ENCODE measurements at regions not wholly inside any gene's neighbourhood (a gene's known extent, or its start where the extent isn't known, plus 50 kb on each side); places are given as distances from the start of the nearest gene placed in this dataset.
"Not testable (repeated sequence)": the region's sequence is repeated elsewhere in the genome, so short reads cannot be mapped to it uniquely, and the experiment has no call there.

- no peaks in the 10 kb centered on the region for H3K4me1 Mint-ChIP-seq
- ChIA-PET POLR2A (no interaction called here), CTCF (no interaction called here)
- ATAC-seq (replicated peaks in 1 of 4) (no peak), DNase-seq (no peak)
- H3K4me3 ChIP-seq (ENCODE audit: control insufficient read depth in 1 of 2, extremely low read depth in 1 of 2, low read length in 1 of 2): no peak overlapping the region
- H3K9me3 Mint-ChIP-seq: peaks cover 24 to 38% (median 34%) of the 10 kb centered on the region in 3 donors
- 88% methylated on average over 2 of the region's 10 CpGs for WGBS (ENCODE audit: insufficient coverage)
- no peaks in the 10 kb centered on the region for H3K27me3 ChIP-seq (replicated peaks in 1 of 2; ENCODE audit: control insufficient read depth in 2 of 2, extremely low read depth in 1 of 2, insufficient read depth in 2 of 2, low read length in 1 of 2)
- no peak overlapping the region for H3K27ac Mint-ChIP-seq
- no peaks in the 10 kb centered on the region for H3K4me1 ChIP-seq (ENCODE audit: control insufficient read depth in 1 of 2, extremely low read depth in 1 of 2, insufficient read depth in 2 of 2, low read length in 2 of 2)
- H3K27ac ChIP-seq (ENCODE audit: low read length): no peak overlapping the region
- no peaks in the 10 kb centered on the region for H3K36me3 Mint-ChIP-seq
- H3K9me3 ChIP-seq: no peaks in the 10 kb centered on the region
- H3K27me3 Mint-ChIP-seq: no peaks in the 10 kb centered on the region
- H3K4me3 Mint-ChIP-seq: no peak overlapping the region
- H3K36me3 ChIP-seq (ENCODE audit: control insufficient read depth in 2 of 2, extremely low read depth in 1 of 2, insufficient read depth in 1 of 2, low read length in 1 of 2): no peaks in the 10 kb centered on the region
These were observed 238.6 kb downstream of the TRIML1 start for GRCh38 chr4:188377816-188378215.

- Histone ChIP-seq H3K27ac (ENCODE audit: low read length) (no peak overlapping the region), H3K4me1 (ENCODE audit: control insufficient read depth in 1 of 2, extremely low read depth in 1 of 2, insufficient read depth in 2 of 2, low read length in 2 of 2) (no peaks in the 10 kb centered on the region), H3K27me3 (replicated peaks in 1 of 2; ENCODE audit: control insufficient read depth in 2 of 2, extremely low read depth in 1 of 2, insufficient read depth in 2 of 2, low read length in 1 of 2) (no peaks in the 10 kb centered on the region), H3K36me3 (ENCODE audit: control insufficient read depth in 2 of 2, extremely low read depth in 1 of 2, insufficient read depth in 1 of 2, low read length in 1 of 2) (no peaks in the 10 kb centered on the region), H3K9me3 (peaks cover 2% of the 10 kb centered on the region), H3K4me3 (ENCODE audit: control insufficient read depth in 1 of 2, extremely low read depth in 1 of 2, low read length in 1 of 2) (no peak overlapping the region)
- no peaks in the 10 kb centered on the region for H3K27me3 Mint-ChIP-seq
- no peaks in the 10 kb centered on the region for H3K4me1 Mint-ChIP-seq
- no peak overlapping the region for H3K27ac Mint-ChIP-seq
- ChIA-PET POLR2A (no interaction called here), CTCF (no interaction called here)
- ATAC-seq (replicated peaks in 1 of 4) (no peak), DNase-seq (no peak)
- no peaks in the 10 kb centered on the region for H3K36me3 Mint-ChIP-seq
- WGBS (ENCODE audit: insufficient coverage): no CpG with 5 or more reads among the region's 4 CpGs
- H3K9me3 Mint-ChIP-seq: peaks cover 15 to 43% (median 31%) of the 10 kb centered on the region in 3 donors
- H3K4me3 Mint-ChIP-seq: no peak overlapping the region
These were observed 243.9 kb downstream of the TRIML1 start for GRCh38 chr4:188383180-188383579.

GRCh38 chr4:188387179-188387791 is 248.0 kb downstream of the TRIML1 start:
- Histone ChIP-seq H3K4me3 (ENCODE audit: control insufficient read depth in 1 of 2, extremely low read depth in 1 of 2, low read length in 1 of 2) (no peak overlapping the region), H3K27ac (ENCODE audit: low read length) (no peak overlapping the region), H3K36me3 (ENCODE audit: control insufficient read depth in 2 of 2, extremely low read depth in 1 of 2, insufficient read depth in 1 of 2, low read length in 1 of 2) (no peaks in the 10 kb centered on the region), H3K27me3 (replicated peaks in 1 of 2; ENCODE audit: control insufficient read depth in 2 of 2, extremely low read depth in 1 of 2, insufficient read depth in 2 of 2, low read length in 1 of 2) (no peaks in the 10 kb centered on the region), H3K4me1 (ENCODE audit: control insufficient read depth in 1 of 2, extremely low read depth in 1 of 2, insufficient read depth in 2 of 2, low read length in 2 of 2) (no peaks in the 10 kb centered on the region), H3K9me3 (peaks cover 2% of the 10 kb centered on the region)
- no peaks in the 10 kb centered on the region for H3K4me1 Mint-ChIP-seq
- DNase-seq (no peak), ATAC-seq (replicated peaks in 1 of 4) (no peak)
- H3K27ac Mint-ChIP-seq: no peak overlapping the region
- no peaks in the 10 kb centered on the region for H3K27me3 Mint-ChIP-seq
- H3K9me3 Mint-ChIP-seq: peaks cover 21 to 48% (median 32%) of the 10 kb centered on the region in 3 donors
- POLR2A ChIA-PET: no interaction called here
- WGBS (ENCODE audit: insufficient coverage): 45% methylated on average over 2 of the region's 5 CpGs
- no peaks in the 10 kb centered on the region for H3K36me3 Mint-ChIP-seq
- no peak overlapping the region for H3K4me3 Mint-ChIP-seq
- CTCF ChIA-PET: no interaction called here

- DNase-seq; H3K4me3 Mint-ChIP-seq; H3K36me3 ChIP-seq (ENCODE audit: control insufficient read depth in 2 of 2, extremely low read depth in 1 of 2, insufficient read depth in 1 of 2, low read length in 1 of 2); H3K4me3 ChIP-seq (ENCODE audit: control insufficient read depth in 1 of 2, extremely low read depth in 1 of 2, low read length in 1 of 2); H3K27me3 ChIP-seq (replicated peaks in 1 of 2; ENCODE audit: control insufficient read depth in 2 of 2, extremely low read depth in 1 of 2, insufficient read depth in 2 of 2, low read length in 1 of 2); H3K9me3 ChIP-seq; H3K27ac Mint-ChIP-seq; H3K4me1 ChIP-seq (ENCODE audit: control insufficient read depth in 1 of 2, extremely low read depth in 1 of 2, insufficient read depth in 2 of 2, low read length in 2 of 2); H3K36me3 Mint-ChIP-seq; CTCF ChIA-PET; POLR2A ChIA-PET; H3K27ac ChIP-seq (ENCODE audit: low read length); H3K4me1 Mint-ChIP-seq; ATAC-seq (replicated peaks in 1 of 4); H3K27me3 Mint-ChIP-seq: not testable (repeated sequence)
- H3K9me3 Mint-ChIP-seq: peaks cover 9 to 30% (median 19%) of the 10 kb centered on the region in 3 donors
- 100% methylated on average over 1 of the region's 8 CpGs for WGBS (ENCODE audit: insufficient coverage)
These were observed 252.1 kb downstream of the TRIML1 start for GRCh38 chr4:188391349-188391748.

- no CpG with 5 or more reads among the region's 5 CpGs for WGBS (ENCODE audit: insufficient coverage)
- Histone ChIP-seq H3K4me3 (ENCODE audit: control insufficient read depth in 1 of 2, extremely low read depth in 1 of 2, low read length in 1 of 2) (no peak overlapping the region), H3K27ac (ENCODE audit: low read length) (no peak overlapping the region), H3K9me3 (no peaks in the 10 kb centered on the region), H3K27me3 (replicated peaks in 1 of 2; ENCODE audit: control insufficient read depth in 2 of 2, extremely low read depth in 1 of 2, insufficient read depth in 2 of 2, low read length in 1 of 2) (no peaks in the 10 kb centered on the region), H3K36me3 (ENCODE audit: control insufficient read depth in 2 of 2, extremely low read depth in 1 of 2, insufficient read depth in 1 of 2, low read length in 1 of 2) (no peaks in the 10 kb centered on the region), H3K4me1 (ENCODE audit: control insufficient read depth in 1 of 2, extremely low read depth in 1 of 2, insufficient read depth in 2 of 2, low read length in 2 of 2) (no peaks in the 10 kb centered on the region)
- Mint-ChIP-seq H3K27ac (no peak overlapping the region), H3K4me3 (no peak overlapping the region), H3K27me3 (no peaks in the 10 kb centered on the region), H3K36me3 (no peaks in the 10 kb centered on the region), H3K9me3 (peaks cover 3 to 24% (median 11%) of the 10 kb centered on the region in 3 donors), H3K4me1 (no peaks in the 10 kb centered on the region)
- DNase-seq (no peak), ATAC-seq (replicated peaks in 1 of 4) (no peak)
- POLR2A ChIA-PET: no interaction called here
- CTCF ChIA-PET: no interaction called here
These were observed 256.8 kb downstream of the TRIML1 start for GRCh38 chr4:188396037-188396436.

- Mint-ChIP-seq H3K9me3 (peaks cover 5 to 29% (median 11%) of the 10 kb centered on the region in 3 donors), H3K4me3 (no peak overlapping the region), H3K4me1 (no peaks in the 10 kb centered on the region), H3K27me3 (no peaks in the 10 kb centered on the region), H3K36me3 (no peaks in the 10 kb centered on the region), H3K27ac (no peak overlapping the region)
- POLR2A ChIA-PET: no interaction called here
- CTCF ChIA-PET: no interaction called here
- H3K27ac ChIP-seq (ENCODE audit: low read length): no peak overlapping the region
- DNase-seq (no peak), ATAC-seq (replicated peaks in 1 of 4) (no peak)
- no peaks in the 10 kb centered on the region for H3K27me3 ChIP-seq (replicated peaks in 1 of 2; ENCODE audit: control insufficient read depth in 2 of 2, extremely low read depth in 1 of 2, insufficient read depth in 2 of 2, low read length in 1 of 2)
- no peaks in the 10 kb centered on the region for H3K4me1 ChIP-seq (ENCODE audit: control insufficient read depth in 1 of 2, extremely low read depth in 1 of 2, insufficient read depth in 2 of 2, low read length in 2 of 2)
- no peaks in the 10 kb centered on the region for H3K36me3 ChIP-seq (ENCODE audit: control insufficient read depth in 2 of 2, extremely low read depth in 1 of 2, insufficient read depth in 1 of 2, low read length in 1 of 2)
- WGBS (ENCODE audit: insufficient coverage): 51% methylated on average over 5 of the region's 6 CpGs
- no peak overlapping the region for H3K4me3 ChIP-seq (ENCODE audit: control insufficient read depth in 1 of 2, extremely low read depth in 1 of 2, low read length in 1 of 2)
- H3K9me3 ChIP-seq: no peaks in the 10 kb centered on the region
These were observed 260.6 kb downstream of the TRIML1 start for GRCh38 chr4:188399834-188400233.

GRCh38 chr4:188400451-188400850 is 261.2 kb downstream of the TRIML1 start:
- CTCF ChIA-PET: no interaction called here
- no peaks in the 10 kb centered on the region for H3K36me3 ChIP-seq (ENCODE audit: control insufficient read depth in 2 of 2, extremely low read depth in 1 of 2, insufficient read depth in 1 of 2, low read length in 1 of 2)

More at GRCh38 chr4:188400451-188400850, 261.2 kb downstream of the TRIML1 start:
- no peaks in the 10 kb centered on the region for H3K4me1 Mint-ChIP-seq
- DNase-seq: no peak
- H3K4me1 ChIP-seq (ENCODE audit: control insufficient read depth in 1 of 2, extremely low read depth in 1 of 2, insufficient read depth in 2 of 2, low read length in 2 of 2): no peaks in the 10 kb centered on the region
- no peak for ATAC-seq (replicated peaks in 1 of 4)
- no peak overlapping the region for H3K27ac ChIP-seq (ENCODE audit: low read length)
- H3K36me3 Mint-ChIP-seq: no peaks in the 10 kb centered on the region
- H3K4me3 Mint-ChIP-seq: no peak overlapping the region
- H3K9me3 ChIP-seq: no peaks in the 10 kb centered on the region
- no peaks in the 10 kb centered on the region for H3K27me3 ChIP-seq (replicated peaks in 1 of 2; ENCODE audit: control insufficient read depth in 2 of 2, extremely low read depth in 1 of 2, insufficient read depth in 2 of 2, low read length in 1 of 2)
- H3K9me3 Mint-ChIP-seq: peaks cover 5 to 30% (median 8%) of the 10 kb centered on the region in 3 donors
- no peaks in the 10 kb centered on the region for H3K27me3 Mint-ChIP-seq
- POLR2A ChIA-PET: no interaction called here
- no CpG with 5 or more reads among the region's 2 CpGs for whole genome bisulfite sequencing (ENCODE audit: insufficient coverage)
- no peak overlapping the region for H3K27ac Mint-ChIP-seq
- H3K4me3 ChIP-seq (ENCODE audit: control insufficient read depth in 1 of 2, extremely low read depth in 1 of 2, low read length in 1 of 2): no peak overlapping the region

Data from T-cell (primary cell).